HG03175 (cell line): ENCODE measurements at regions not wholly inside any gene's neighbourhood (a gene's known extent, or its start where the extent isn't known, plus 50 kb on each side); places are given as distances from the start of the nearest gene placed in this dataset.

Experiments used
- ATAC-seq: cut with Tn5 transposase; IDR thresholded peaks from one replicate; pipeline ENCODE4 v1.9.1; 2021; ENCODE audit warnings: mild to moderate bottlenecking, moderate library complexity; ENCODE audit not compliant: unreplicated experiment

GRCh38 chrX:114332766-114333165 lies 251.1 kb upstream of the HTR2C start:
- ATAC-seq: no peak

GRCh38 chrX:114334473-114334982 lies 249.4 kb upstream of the HTR2C start:
- no peak for ATAC-seq

- no peak for ATAC-seq
These were observed 245.0 kb upstream of the HTR2C start for GRCh38 chrX:114338870-114339269.

- peak; percentile 87 for ATAC-seq
These were observed 239.0 kb upstream of the HTR2C start for GRCh38 chrX:114344756-114345349.

- ATAC-seq: no peak
These were observed 222.7 kb upstream of the HTR2C start for GRCh38 chrX:114361076-114361725.

GRCh38 chrX:114363346-114363745 lies 220.5 kb upstream of the HTR2C start:
- ATAC-seq: no peak

GRCh38 chrX:114365065-114365834 lies 218.6 kb upstream of the HTR2C start:
- ATAC-seq: no peak

GRCh38 chrX:114372937-114373336 lies 210.9 kb upstream of the HTR2C start:
- no peak for ATAC-seq

GRCh38 chrX:114390251-114390796 lies 193.6 kb upstream of the HTR2C start:
- no peak for ATAC-seq
